ENCODE measurements at regions not wholly inside any gene's neighbourhood (a gene's known extent, or its start where the extent isn't known, plus 50 kb on each side); places are given as distances from the start of the nearest gene placed in this dataset.

DNA sequence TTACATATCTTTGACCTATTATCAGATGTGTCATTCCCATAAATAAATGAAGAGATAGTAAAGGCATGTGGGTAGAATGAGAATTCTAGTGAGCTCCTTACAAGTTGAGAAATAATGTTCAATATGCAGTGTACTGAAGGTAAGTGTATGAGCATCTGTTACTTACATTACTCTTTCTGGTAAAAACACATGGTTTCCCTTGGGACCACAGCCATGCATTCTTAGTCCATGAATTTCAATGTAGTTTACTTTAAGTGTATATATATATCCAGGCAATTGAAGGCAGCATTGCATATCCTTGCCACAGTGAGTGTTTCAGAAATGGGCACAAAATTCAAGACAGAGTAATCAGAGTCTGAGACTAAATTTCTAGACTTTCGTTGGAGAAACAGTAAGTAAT, 277.2 kb downstream of the CXXC4 start:
- no peak for DNase-seq
- no peak for TF ChIP-seq CTCF (IDR thresholded peaks at IDR 0.05)
- no peak for TF ChIP-seq EZH2 (IDR thresholded peaks at IDR 0.05; ENCODE audit: borderline replicate concordance, insufficient read depth, low read depth, low read length, poor library complexity, severe bottlenecking)
- Histone ChIP-seq H4K20me1 (ENCODE audit: control insufficient read depth, insufficient read depth, low read length, poor library complexity, severe bottlenecking) (no peaks in the 10 kb centered on the region), H3K4me2 (replicated peaks; ENCODE audit: low read depth, low read length, poor library complexity, severe bottlenecking) (no peak overlapping the region), H3K9ac (ENCODE audit: low read length) (no peak overlapping the region), H3K36me3 (replicated peaks in 1 of 2; ENCODE audit: control extremely low read depth in 1 of 2, control insufficient read depth in 1 of 2, extremely low read depth in 1 of 2, insufficient read depth in 2 of 2, low read length in 1 of 2) (no peaks in the 10 kb centered on the region), H3K9me3 (ENCODE audit: control extremely low read depth in 1 of 3, control insufficient read depth in 2 of 3, insufficient read depth in 1 of 3, low read length in 2 of 3) (no peaks in the 10 kb centered on the region), H3K79me2 (ENCODE audit: control insufficient read depth, insufficient read depth, low read length) (no peaks in the 10 kb centered on the region), H3K4me3 (ENCODE audit: control extremely low read depth in 1 of 5, extremely low read depth in 1 of 5, insufficient read depth in 1 of 5, low read depth in 2 of 5, low read length in 4 of 5) (no peak overlapping the region), H2AFZ (ENCODE audit: insufficient read depth, low read depth, low read length, poor library complexity, severe bottlenecking) (no peak overlapping the region), H3K27me3 (replicated peaks in 1 of 4; ENCODE audit: control extremely low read depth in 1 of 4, control insufficient read depth in 3 of 4, insufficient read depth in 4 of 4, low read length in 3 of 4) (no peaks in the 10 kb centered on the region), H3K4me1 (ENCODE audit: control insufficient read depth in 2 of 2, insufficient read depth in 2 of 2, low read length in 2 of 2) (no peaks in the 10 kb centered on the region), H3K27ac (ENCODE audit: low read length in 2 of 2) (no peak overlapping the region)
- no peaks in the 10 kb centered on the region for H3K4me1 Mint-ChIP-seq
- ATAC-seq (ENCODE audit: low read depth) = no peak
- WGBS (ENCODE audit: insufficient coverage) = no CpG with 5 or more reads among the region's 1 CpG
- POLR2A ChIA-PET = no interaction called here
- no peaks in the 10 kb centered on the region for H3K27me3 Mint-ChIP-seq
- no peak overlapping the region for H3K4me3 Mint-ChIP-seq
- peaks cover 6% of the 10 kb centered on the region for H3K9me3 Mint-ChIP-seq (ENCODE audit: insufficient read depth)
- intact Hi-C loops (cut with micrococcal nuclease) = no loop called here
- H3K27ac Mint-ChIP-seq = no peak overlapping the region
- CTCF ChIA-PET = no interaction called here

- Mint-ChIP-seq H3K9me3 (ENCODE audit: insufficient read depth) (peaks cover 6% of the 10 kb centered on the region), H3K4me1 (no peaks in the 10 kb centered on the region), H3K4me3 (no peak overlapping the region), H3K27ac (no peak overlapping the region), H3K27me3 (no peaks in the 10 kb centered on the region)
- no peak for TF ChIP-seq CTCF (IDR thresholded peaks at IDR 0.05)
- no peak for TF ChIP-seq EZH2 (IDR thresholded peaks at IDR 0.05; ENCODE audit: borderline replicate concordance, insufficient read depth, low read depth, low read length, poor library complexity, severe bottlenecking)
- Histone ChIP-seq H3K27ac (ENCODE audit: low read length in 2 of 2) (no peak overlapping the region), H3K9ac (ENCODE audit: low read length) (no peak overlapping the region), H2AFZ (ENCODE audit: insufficient read depth, low read depth, low read length, poor library complexity, severe bottlenecking) (no peak overlapping the region), H3K4me3 (ENCODE audit: control extremely low read depth in 1 of 5, extremely low read depth in 1 of 5, insufficient read depth in 1 of 5, low read depth in 2 of 5, low read length in 4 of 5) (no peak overlapping the region), H4K20me1 (ENCODE audit: control insufficient read depth, insufficient read depth, low read length, poor library complexity, severe bottlenecking) (no peaks in the 10 kb centered on the region), H3K4me2 (replicated peaks; ENCODE audit: low read depth, low read length, poor library complexity, severe bottlenecking) (no peak overlapping the region), H3K9me3 (ENCODE audit: control extremely low read depth in 1 of 3, control insufficient read depth in 2 of 3, insufficient read depth in 1 of 3, low read length in 2 of 3) (no peaks in the 10 kb centered on the region), H3K79me2 (ENCODE audit: control insufficient read depth, insufficient read depth, low read length) (no peaks in the 10 kb centered on the region), H3K27me3 (replicated peaks in 1 of 4; ENCODE audit: control extremely low read depth in 1 of 4, control insufficient read depth in 3 of 4, insufficient read depth in 4 of 4, low read length in 3 of 4) (no peaks in the 10 kb centered on the region), H3K4me1 (ENCODE audit: control insufficient read depth in 2 of 2, insufficient read depth in 2 of 2, low read length in 2 of 2) (no peaks in the 10 kb centered on the region), H3K36me3 (replicated peaks in 1 of 2; ENCODE audit: control extremely low read depth in 1 of 2, control insufficient read depth in 1 of 2, extremely low read depth in 1 of 2, insufficient read depth in 2 of 2, low read length in 1 of 2) (no peaks in the 10 kb centered on the region)
- intact Hi-C loops (cut with micrococcal nuclease) = no loop called here
- WGBS (ENCODE audit: insufficient coverage) = no CpG with 5 or more reads among the region's 2 CpGs
- ATAC-seq (ENCODE audit: low read depth) (no peak), DNase-seq (no peak)
- POLR2A ChIA-PET = no interaction called here
- CTCF ChIA-PET = no interaction called here
Observed at GRCh38 chr4:104211657-104212056, 283.0 kb downstream of the CXXC4 start.

Data from B cell (primary cell).